ENCODE measurements at regions not wholly inside any gene's neighbourhood (a gene's known extent, or its start where the extent isn't known, plus 50 kb on each side); places are given as distances from the start of the nearest gene placed in this dataset.
"Not testable (repeated sequence)": the region's sequence is repeated elsewhere in the genome, so short reads cannot be mapped to it uniquely, and the experiment has no call there.

GRCh38 chr18:4762330-4762729, 307.2 kb upstream of the DLGAP1 start:
- no peak for FAIRE-seq
- no peak overlapping the region for H3K27ac ChIP-seq (ENCODE audit: low read depth in 2 of 2, low read length in 2 of 2)
- TF ChIP-seq CTCF (IDR thresholded peaks at IDR 0.05; ENCODE audit: borderline replicate concordance, extremely low read depth, insufficient read depth) = no peak
- no peaks in the 10 kb centered on the region for H3K36me3 ChIP-seq (ENCODE audit: control insufficient read depth in 2 of 3, insufficient read depth in 3 of 3, low read length in 3 of 3)
- H3K27me3 ChIP-seq (ENCODE audit: control insufficient read depth, insufficient read depth, low read length) = no peaks in the 10 kb centered on the region
- H3K9me3 ChIP-seq (ENCODE audit: control insufficient read depth in 2 of 3, insufficient read depth in 1 of 3, low read length in 3 of 3) = no peaks in the 10 kb centered on the region
- H3K4me3 ChIP-seq (ENCODE audit: low read length in 3 of 3) = no peak overlapping the region
- H3K4me1 ChIP-seq (ENCODE audit: control insufficient read depth in 2 of 3, insufficient read depth in 2 of 3, low read depth in 1 of 3, low read length in 3 of 3) = no peaks in the 10 kb centered on the region
- intact Hi-C loops (cut with DNase I) = no loop called here
- no peak for DNase-seq
- no peak overlapping the region for H3K9ac ChIP-seq (ENCODE audit: low read length in 3 of 3)

- intact Hi-C loops (cut with DNase I) = no loop called here
Observed at GRCh38 chr18:4758980-4759379, 303.9 kb upstream of the DLGAP1 start.

GRCh38 chr18:4755848-4756247, 300.7 kb upstream of the DLGAP1 start:
- Histone ChIP-seq H3K9me3 (ENCODE audit: control insufficient read depth in 2 of 3, insufficient read depth in 1 of 3, low read length in 3 of 3) (no peaks in the 10 kb centered on the region), H3K27ac (ENCODE audit: low read depth in 2 of 2, low read length in 2 of 2) (no peak overlapping the region), H3K36me3 (ENCODE audit: control insufficient read depth in 2 of 3, insufficient read depth in 3 of 3, low read length in 3 of 3) (no peaks in the 10 kb centered on the region), H3K9ac (ENCODE audit: low read length in 3 of 3) (no peak overlapping the region), H3K4me3 (ENCODE audit: low read length in 3 of 3) (no peak overlapping the region), H3K4me1 (ENCODE audit: control insufficient read depth in 2 of 3, insufficient read depth in 2 of 3, low read depth in 1 of 3, low read length in 3 of 3) (no peaks in the 10 kb centered on the region), H3K27me3 (ENCODE audit: control insufficient read depth, insufficient read depth, low read length) (no peaks in the 10 kb centered on the region)
- FAIRE-seq (no peak), DNase-seq (no peak)
- TF ChIP-seq CTCF (IDR thresholded peaks at IDR 0.05; ENCODE audit: borderline replicate concordance, extremely low read depth, insufficient read depth) = no peak
- intact Hi-C loops (cut with DNase I) = no loop called here

More at GRCh38 chr18:4758980-4759379, 303.9 kb upstream of the DLGAP1 start:
- Histone ChIP-seq H3K9ac (ENCODE audit: low read length in 3 of 3) (no peak overlapping the region), H3K27ac (ENCODE audit: low read depth in 2 of 2, low read length in 2 of 2) (no peak overlapping the region), H3K9me3 (ENCODE audit: control insufficient read depth in 2 of 3, insufficient read depth in 1 of 3, low read length in 3 of 3) (no peaks in the 10 kb centered on the region), H3K36me3 (ENCODE audit: control insufficient read depth in 2 of 3, insufficient read depth in 3 of 3, low read length in 3 of 3) (no peaks in the 10 kb centered on the region), H3K27me3 (ENCODE audit: control insufficient read depth, insufficient read depth, low read length) (no peaks in the 10 kb centered on the region), H3K4me1 (ENCODE audit: control insufficient read depth in 2 of 3, insufficient read depth in 2 of 3, low read depth in 1 of 3, low read length in 3 of 3) (no peaks in the 10 kb centered on the region), H3K4me3 (ENCODE audit: low read length in 3 of 3) (no peak overlapping the region)
- DNase-seq (no peak), FAIRE-seq (no peak)
- TF ChIP-seq CTCF (IDR thresholded peaks at IDR 0.05; ENCODE audit: borderline replicate concordance, extremely low read depth, insufficient read depth) = no peak

GRCh38 chr18:4753151-4753550, 298.0 kb upstream of the DLGAP1 start:
- H3K27ac ChIP-seq (ENCODE audit: low read depth in 2 of 2, low read length in 2 of 2); H3K4me1 ChIP-seq (ENCODE audit: control insufficient read depth in 2 of 3, insufficient read depth in 2 of 3, low read depth in 1 of 3, low read length in 3 of 3); DNase-seq; H3K4me3 ChIP-seq (ENCODE audit: low read length in 3 of 3); intact Hi-C loops (cut with DNase I); H3K9me3 ChIP-seq (ENCODE audit: control insufficient read depth in 2 of 3, insufficient read depth in 1 of 3, low read length in 3 of 3); H3K9ac ChIP-seq (ENCODE audit: low read length in 3 of 3); H3K27me3 ChIP-seq (ENCODE audit: control insufficient read depth, insufficient read depth, low read length); FAIRE-seq; H3K36me3 ChIP-seq (ENCODE audit: control insufficient read depth in 2 of 3, insufficient read depth in 3 of 3, low read length in 3 of 3): not testable (repeated sequence)
